SK-N-SH (cell line): ENCODE measurements at regions not wholly inside any gene's neighbourhood (a gene's known extent, or its start where the extent isn't known, plus 50 kb on each side); places are given as distances from the start of the nearest gene placed in this dataset.

Source experiments
- CTCF ChIA-PET: fragments of 300-600, 350-600 bp; formaldehyde crosslinking; extraction: SDS; loops from one replicate; lab custom pipeline; 2021; lab: Yijun Ruan, JAX
- POLR2A ChIA-PET: fragments of 350-600 bp; sonication (Branson Sonifier 250); formaldehyde crosslinking; extraction: SDS; loops from one replicate; lab custom pipeline; 2020; ENCODE audit warnings: antibody characterized with exemption, inconsistent platforms; lab: Yijun Ruan, JAX
- DNase-seq: peaks from one replicate; pipeline ENCODE4 v3.0.0; 2012
- H2AFZ ChIP-seq: fragments of 200-600 bp; sonication (generic); 2 replicates; pipeline ENCODE4 v1.8.1; 2016; ENCODE audit warnings: antibody characterized with exemption, mild to moderate bottlenecking, low read depth
- H3F3A ChIP-seq: fragments of 200-600 bp; sonication (generic); replicated peaks from 2 replicates; pipeline ENCODE3; 2016; ENCODE audit warnings: antibody characterized with exemption, mild to moderate bottlenecking; ENCODE audit not compliant: insufficient read depth
- H3K27ac ChIP-seq, 2 experiments: fragments of 200-500 bp in 1 of 2; fragments of 200-600 bp in 1 of 2; sonication (Bioruptor generic) in 1 of 2; sonication (generic), shearing (Covaris generic) in 1 of 2; 2 replicates each; pipeline versions ENCODE4 v1.5.1 to v1.6.1; 2014 to 2016; ENCODE audit warnings: low read depth in 2 of 2, inconsistent platforms in 1 of 2, low read length in 1 of 2, mild to moderate bottlenecking in 1 of 2, mixed read lengths in 1 of 2
- H3K27me3 ChIP-seq: fragments of 200-600 bp; sonication (generic), shearing (Covaris generic); 2 replicates; pipeline ENCODE4 v1.6.1; 2016; ENCODE audit warnings: mixed run types; ENCODE audit not compliant: insufficient read depth
- H3K36me3 ChIP-seq, 2 experiments: fragments of 200-500 bp in 1 of 2; fragments of 200-600 bp in 1 of 2; sonication (Bioruptor generic) in 1 of 2; sonication (generic) in 1 of 2; replicated peaks in 1 of 2; 2 replicates each; pipeline versions ENCODE3 to v1.5.1; 2014 to 2016; ENCODE audit warnings: low read length in 1 of 2, mild to moderate bottlenecking in 1 of 2; ENCODE audit not compliant: insufficient read depth in 2 of 2, control insufficient read depth in 1 of 2
- H3K4me1 ChIP-seq, 2 experiments: fragments of 200-500 bp in 1 of 2; fragments of 200-600 bp in 1 of 2; sonication (Bioruptor generic) in 1 of 2; sonication (generic), shearing (Covaris generic) in 1 of 2; 2 replicates each; pipeline versions ENCODE4 v1.5.1 to v1.6.1; 2014 to 2016; ENCODE audit warnings: low read depth in 1 of 2, low read length in 1 of 2, mixed run types in 1 of 2; ENCODE audit not compliant: insufficient read depth in 2 of 2, control insufficient read depth in 1 of 2
- H3K4me2 ChIP-seq: fragments of 200-600 bp; sonication (generic), shearing (Covaris generic); 2 replicates; pipeline ENCODE4 v1.6.1; 2017; ENCODE audit warnings: mixed run types
- H3K4me3 ChIP-seq, 2 experiments: fragments of 200-500 bp in 1 of 2; fragments of 200-600 bp in 1 of 2; sonication (Bioruptor generic) in 1 of 2; sonication (generic), shearing (Covaris generic) in 1 of 2; 2 replicates each; pipeline versions ENCODE4 v1.5.1 to v1.8.1; 2014 to 2016; ENCODE audit warnings: low read depth in 2 of 2, inconsistent platforms in 1 of 2, low read length in 1 of 2, mild to moderate bottlenecking in 1 of 2, mixed read lengths in 1 of 2, moderate library complexity in 1 of 2
- H3K79me2 ChIP-seq: fragments of 200-600 bp; sonication (generic); 2 replicates; pipeline ENCODE4 v1.8.1; 2017; ENCODE audit warnings: mild to moderate bottlenecking; ENCODE audit not compliant: insufficient read depth
- H3K9ac ChIP-seq: fragments of 200-600 bp; sonication (generic); 2 replicates; pipeline ENCODE4 v1.6.1; 2017; ENCODE audit warnings: mixed run types
- H3K9me2 ChIP-seq: fragments of 200-600 bp; sonication (generic); 2 replicates; pipeline ENCODE4 v1.6.1; 2017; ENCODE audit warnings: mixed run types
- H3K9me3 ChIP-seq: fragments of 200-600 bp; sonication (generic); 2 replicates; pipeline ENCODE4 v1.6.1; 2017; ENCODE audit warnings: mixed run types, mild to moderate bottlenecking, moderate library complexity
- H4K20me1 ChIP-seq: fragments of 200-600 bp; sonication (generic); 2 replicates; pipeline ENCODE4 v1.6.1; 2017; ENCODE audit warnings: mild to moderate bottlenecking, mixed run types; ENCODE audit not compliant: insufficient read depth
- CHD2 ChIP-seq: fragments of 150-350 bp; IDR thresholded peaks from 2 replicates; pipeline ENCODE4 v1.6.1; 2018; ENCODE audit warnings: low read length; ENCODE audit not compliant: partially characterized antibody
- ELF1 ChIP-seq: IDR thresholded peaks from 2 replicates; pipeline ENCODE4 v1.4.0; 2012
- EP300 ChIP-seq, 2 experiments: IDR thresholded peaks; 2 replicates each; pipeline versions ENCODE4 v1.4.0 to v1.6.1; 2012; ENCODE audit warnings: borderline replicate concordance in 1 of 2, low read depth in 1 of 2, low read length in 1 of 2
- GABPA ChIP-seq: IDR thresholded peaks from 2 replicates; pipeline ENCODE4 v1.4.0; 2012; ENCODE audit warnings: low read depth, mild to moderate bottlenecking
- GATA2 ChIP-seq: sonication (generic); formaldehyde crosslinking; IDR thresholded peaks from 2 replicates; pipeline ENCODE4 v1.5.0; 2020; ENCODE audit warnings: mild to moderate bottlenecking, missing genetic modification reagents
- NRF1 ChIP-seq: IDR thresholded peaks from 2 replicates; pipeline ENCODE4 v1.6.1; 2012; ENCODE audit warnings: low read depth, mild to moderate bottlenecking, low read length
- POLR2AphosphoS5 ChIP-seq: IDR thresholded peaks from 2 replicates; pipeline ENCODE4 v1.6.1; 2012; ENCODE audit warnings: low read depth, low read length
- SIN3A ChIP-seq: IDR thresholded peaks from 2 replicates; pipeline ENCODE4 v1.6.1; 2012; ENCODE audit warnings: low read depth, mild to moderate bottlenecking, low read length, moderate library complexity, borderline replicate concordance
- USF1 ChIP-seq: IDR thresholded peaks from 2 replicates; pipeline ENCODE4 v1.4.0; 2012; ENCODE audit warnings: low read depth, borderline replicate concordance
- WGBS: methylation state at CpG from one replicate; pipeline ENCODE4 v1.1.6; 2017; ENCODE audit warnings: low lambda C conversion rate; 5-methylcytosine and 5-hydroxymethylcytosine counted together
- TF ChIP-seq, protein P1 (sequence below): IDR thresholded peaks from 2 replicates; pipeline ENCODE4 v1.6.1; 2012; ENCODE audit warnings: mild to moderate bottlenecking, low read depth, low read length, moderate library complexity

- peaks cover 0 to 17% of the 10 kb centered on the region in 2 experiments; a peak in 1 of 4 replicates for H3K4me1 ChIP-seq
- WGBS, result 28% methylated on average over 10 of the region's 10 CpGs
- H3K27me3 ChIP-seq, result no peaks in the 10 kb centered on the region
- H3K9me2 ChIP-seq, result no peaks in the 10 kb centered on the region
- no peak overlapping the region for H3K9ac ChIP-seq
- H4K20me1 ChIP-seq, result no peaks in the 10 kb centered on the region
- CTCF ChIA-PET, result interaction anchor here (0.7 to 2.6 kb wide), 4 partner anchors 36 to 1030 kb away, joined by 3 to 28 read pairs (median 3); no protein-coding TSS in a partner anchor
- no peak for DNase-seq
- H3K4me2 ChIP-seq, result no peak overlapping the region
- H3K27ac ChIP-seq, result no peak overlapping the region
- no peak overlapping the region for H2AFZ ChIP-seq
- no peak for TF ChIP-seq CHD2
- TF ChIP-seq GATA2 (CRISPR knock-in tag), result no peak
- TF ChIP-seq USF1, result no peak
- TF ChIP-seq NRF1, result no peak
- TF ChIP-seq GABPA, result no peak
- no peak for TF ChIP-seq SIN3A
- H3K36me3 ChIP-seq, result no peaks in the 10 kb centered on the region
- H3K79me2 ChIP-seq, result no peaks in the 10 kb centered on the region
- POLR2A ChIA-PET, result no interaction called here
- no peaks in the 10 kb centered on the region for H3K9me3 ChIP-seq
- no peak overlapping the region for H3K4me3 ChIP-seq
- H3F3A ChIP-seq, result no peaks in the 10 kb centered on the region
Measured at GRCh38 chr2:126775300-126775985, 119.5 kb downstream of the GYPC start.

- Histone ChIP-seq H2AFZ (no peak overlapping the region), H3K79me2 (no peaks in the 10 kb centered on the region), H3K36me3 (no peaks in the 10 kb centered on the region), H3K9ac (no peak overlapping the region), H3K4me1 (peaks cover 0 to 17% of the 10 kb centered on the region in 2 experiments; a peak in 1 of 4 replicates), H3F3A (no peaks in the 10 kb centered on the region), H3K27me3 (no peaks in the 10 kb centered on the region), H3K4me2 (no peak overlapping the region), H3K27ac (no peak overlapping the region), H3K9me3 (no peaks in the 10 kb centered on the region), H3K4me3 (peak overlapping the region in 1 of 2 experiments; percentile 25; a peak in 1 of 4 replicates), H3K9me2 (no peaks in the 10 kb centered on the region), H4K20me1 (no peaks in the 10 kb centered on the region)
- no peak for TF ChIP-seq ELF1
- no peak for TF ChIP-seq EP300 (IDR thresholded peaks at IDR 0.05; ENCODE audit: borderline replicate concordance in 1 of 2, low read depth in 1 of 2, low read length in 1 of 2)
- TF ChIP-seq POLR2AphosphoS5, result no peak
- TF ChIP-seq, protein P1, sequence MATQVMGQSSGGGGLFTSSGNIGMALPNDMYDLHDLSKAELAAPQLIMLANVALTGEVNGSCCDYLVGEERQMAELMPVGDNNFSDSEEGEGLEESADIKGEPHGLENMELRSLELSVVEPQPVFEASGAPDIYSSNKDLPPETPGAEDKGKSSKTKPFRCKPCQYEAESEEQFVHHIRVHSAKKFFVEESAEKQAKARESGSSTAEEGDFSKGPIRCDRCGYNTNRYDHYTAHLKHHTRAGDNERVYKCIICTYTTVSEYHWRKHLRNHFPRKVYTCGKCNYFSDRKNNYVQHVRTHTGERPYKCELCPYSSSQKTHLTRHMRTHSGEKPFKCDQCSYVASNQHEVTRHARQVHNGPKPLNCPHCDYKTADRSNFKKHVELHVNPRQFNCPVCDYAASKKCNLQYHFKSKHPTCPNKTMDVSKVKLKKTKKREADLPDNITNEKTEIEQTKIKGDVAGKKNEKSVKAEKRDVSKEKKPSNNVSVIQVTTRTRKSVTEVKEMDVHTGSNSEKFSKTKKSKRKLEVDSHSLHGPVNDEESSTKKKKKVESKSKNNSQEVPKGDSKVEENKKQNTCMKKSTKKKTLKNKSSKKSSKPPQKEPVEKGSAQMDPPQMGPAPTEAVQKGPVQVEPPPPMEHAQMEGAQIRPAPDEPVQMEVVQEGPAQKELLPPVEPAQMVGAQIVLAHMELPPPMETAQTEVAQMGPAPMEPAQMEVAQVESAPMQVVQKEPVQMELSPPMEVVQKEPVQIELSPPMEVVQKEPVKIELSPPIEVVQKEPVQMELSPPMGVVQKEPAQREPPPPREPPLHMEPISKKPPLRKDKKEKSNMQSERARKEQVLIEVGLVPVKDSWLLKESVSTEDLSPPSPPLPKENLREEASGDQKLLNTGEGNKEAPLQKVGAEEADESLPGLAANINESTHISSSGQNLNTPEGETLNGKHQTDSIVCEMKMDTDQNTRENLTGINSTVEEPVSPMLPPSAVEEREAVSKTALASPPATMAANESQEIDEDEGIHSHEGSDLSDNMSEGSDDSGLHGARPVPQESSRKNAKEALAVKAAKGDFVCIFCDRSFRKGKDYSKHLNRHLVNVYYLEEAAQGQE, result no peak
- ChIA-PET POLR2A (no interaction called here), CTCF (interaction anchor here (0.6 to 4.7 kb wide), 26 partner anchors 10 to 1033 kb away, joined by 3 to 59 read pairs (median 3); no protein-coding TSS in a partner anchor)
- WGBS, result 13% methylated on average over 3 of the region's 9 CpGs
- DNase-seq, result no peak
Measured at GRCh38 chr2:126776255-126776654, 120.3 kb downstream of the GYPC start.
